GM12891 (cell line): ENCODE measurements at regions not wholly inside any gene's neighbourhood (a gene's known extent, or its start where the extent isn't known, plus 50 kb on each side); places are given as distances from the start of the nearest gene placed in this dataset.

Experiments
- POLR2A ChIP-seq: IDR thresholded peaks from 2 replicates; pipeline ENCODE4 v1.6.1; 2011; ENCODE audit warnings: low read depth, low read length, control low read depth
- POLR2AphosphoS5 ChIP-seq: IDR thresholded peaks from 2 replicates; pipeline ENCODE4 v1.6.1; 2011; ENCODE audit warnings: low read depth, low read length, control low read depth
- SPI1 ChIP-seq: IDR thresholded peaks from 2 replicates; pipeline ENCODE4 v1.6.1; 2011; ENCODE audit warnings: low read depth, low read length, control low read depth
- TAF1 ChIP-seq: IDR thresholded peaks from 2 replicates; pipeline ENCODE4 v1.6.1; 2011; ENCODE audit warnings: low read depth, low read length, control low read depth

DNA sequence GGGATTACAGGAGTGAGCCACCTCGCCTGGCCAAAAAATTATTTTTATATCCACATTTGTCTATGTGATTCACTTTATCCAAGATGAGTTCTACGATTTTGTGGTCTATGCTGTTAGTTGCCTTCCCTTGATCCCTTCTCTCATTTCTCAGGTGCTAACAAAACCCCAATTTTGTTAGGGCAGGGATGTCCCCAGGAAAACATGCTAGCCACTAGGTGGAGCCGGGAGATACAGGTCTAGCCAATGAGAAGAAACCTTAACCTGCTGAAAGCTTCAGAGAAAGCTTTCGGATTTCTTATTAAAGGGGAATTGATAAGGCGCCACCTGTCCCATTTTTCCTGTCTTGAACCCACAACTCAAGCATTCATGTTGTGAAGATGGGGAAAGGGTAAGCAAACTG lies 167.4 kb upstream of the OLIG3 start:
- no peak for TF ChIP-seq POLR2A
- no peak for TF ChIP-seq POLR2AphosphoS5
- TF ChIP-seq TAF1, result no peak
- TF ChIP-seq SPI1, result no peak
